Renal cortical epithelial cell (primary cell): ENCODE measurements at regions not wholly inside any gene's neighbourhood (a gene's known extent, or its start where the extent isn't known, plus 50 kb on each side); places are given as distances from the start of the nearest gene placed in this dataset.
A peak's percentile ranks its signal among the peaks of the same experiment; 100 is the strongest.

Experiments
- DNase-seq: peaks from one replicate; pipeline ENCODE4 v3.0.0-alpha.2; 2011; ENCODE audit warnings: low read depth

GRCh38 chrX:125791787-125792186, 374.3 kb downstream of the DCAF12L2 start:
- DNase-seq: no peak

- DNase-seq: no peak
Measured at GRCh38 chrX:125810856-125811255, 355.2 kb downstream of the DCAF12L2 start.

GRCh38 chrX:125826080-125826479, 340.0 kb downstream of the DCAF12L2 start:
- DNase-seq: no peak

- no peak for DNase-seq
Measured at GRCh38 chrX:125826774-125827451, 339.2 kb downstream of the DCAF12L2 start.

GRCh38 chrX:125846271-125846670, 319.8 kb downstream of the DCAF12L2 start:
- DNase-seq: no peak

- no peak for DNase-seq
Measured at GRCh38 chrX:125850693-125851092, 315.4 kb downstream of the DCAF12L2 start.

- DNase-seq: no peak
Measured at GRCh38 chrX:125883169-125883568, 282.9 kb downstream of the DCAF12L2 start.

- no peak for DNase-seq
Measured at GRCh38 chrX:125894947-125895346, 271.1 kb downstream of the DCAF12L2 start.

GRCh38 chrX:125895518-125895917, 270.6 kb downstream of the DCAF12L2 start:
- DNase-seq: no peak

- DNase-seq: no peak
Measured at GRCh38 chrX:125926295-125926694, 239.8 kb downstream of the DCAF12L2 start.

- no peak for DNase-seq
Measured at GRCh38 chrX:125940985-125941384, 225.1 kb downstream of the DCAF12L2 start.

GRCh38 chrX:125947501-125947900, 218.6 kb downstream of the DCAF12L2 start:
- no peak for DNase-seq

GRCh38 chrX:125952973-125953372, 213.1 kb downstream of the DCAF12L2 start:
- no peak for DNase-seq

GRCh38 chrX:125953814-125954213, 212.3 kb downstream of the DCAF12L2 start:
- no peak for DNase-seq

- no peak for DNase-seq
Measured at GRCh38 chrX:125954236-125954635, 211.9 kb downstream of the DCAF12L2 start.

GRCh38 chrX:125977851-125978250, 188.2 kb downstream of the DCAF12L2 start:
- no peak for DNase-seq

GRCh38 chrX:125998432-125998831, 167.7 kb downstream of the DCAF12L2 start:
- peak; percentile 1 for DNase-seq

GRCh38 chrX:126027229-126027628, 138.9 kb downstream of the DCAF12L2 start:
- no peak for DNase-seq

GRCh38 chrX:126030021-126030420, 136.1 kb downstream of the DCAF12L2 start:
- DNase-seq: no peak

GRCh38 chrX:126063984-126064383, 102.1 kb downstream of the DCAF12L2 start:
- DNase-seq: no peak

GRCh38 chrX:126064901-126065541, 101.1 kb downstream of the DCAF12L2 start:
- no peak for DNase-seq

GRCh38 chrX:126065901-126066660, 100.0 kb downstream of the DCAF12L2 start:
- no peak for DNase-seq
